Spleen (tissue), 7 donors: ENCODE measurements at regions not wholly inside any gene's neighbourhood (a gene's known extent, or its start where the extent isn't known, plus 50 kb on each side); places are given as distances from the start of the nearest gene placed in this dataset.

ENCODE experiments used
- POLR2AphosphoS5 ChIP-seq, 3 donors: sonication (generic); formaldehyde crosslinking; IDR thresholded peaks; one replicate each; pipeline ENCODE4 v1.5.1; 2017; ENCODE audit warnings: antibody characterized with exemption in 3 of 3
- TF ChIP-seq, protein P1 (sequence below), 11 experiments: fragments of 200-600 bp in 7 of 11; fragments of 450-650 bp in 4 of 11; sonication (generic) in 4 of 11; IDR thresholded peaks in 8 of 11; conservative IDR thresholded peaks in 3 of 11; 1 replicate in 7 of 11; 2 replicates in 4 of 11; pipeline versions ENCODE4 v1.4.0 to v1.8.0; 2016 to 2021; ENCODE audit warnings: antibody characterized with exemption in 11 of 11, inconsistent platforms in 4 of 11, mild to moderate bottlenecking in 1 of 11
- donor health status: DM: no; HTN: no; CAD: no; lungs with moderate emphysema.
- donor health status: DM: no; HTN: no; CAD: no.
- donor health status: DM: no; HTN: no; CAD: no.

DNA sequence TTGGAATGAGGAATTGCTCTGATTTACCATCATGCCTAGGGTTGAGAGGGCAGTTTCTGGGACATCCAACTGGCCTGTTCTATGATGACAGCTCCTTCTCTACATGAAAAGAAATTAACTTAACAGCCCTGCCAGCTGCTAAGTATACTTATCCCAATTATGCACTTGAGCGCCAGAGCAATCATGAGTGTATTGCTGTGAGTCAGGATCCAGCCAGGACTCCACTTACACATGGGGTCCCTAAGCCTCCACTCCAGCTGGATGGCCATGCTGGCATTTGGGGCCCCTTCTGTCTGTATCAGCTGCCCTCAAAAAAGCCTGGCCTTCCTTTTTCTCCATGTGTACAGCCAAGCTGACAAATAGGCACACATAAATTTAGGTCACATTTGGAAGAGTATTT is 481.9 kb downstream of the TMX3 start:
- TF ChIP-seq, protein P1, sequence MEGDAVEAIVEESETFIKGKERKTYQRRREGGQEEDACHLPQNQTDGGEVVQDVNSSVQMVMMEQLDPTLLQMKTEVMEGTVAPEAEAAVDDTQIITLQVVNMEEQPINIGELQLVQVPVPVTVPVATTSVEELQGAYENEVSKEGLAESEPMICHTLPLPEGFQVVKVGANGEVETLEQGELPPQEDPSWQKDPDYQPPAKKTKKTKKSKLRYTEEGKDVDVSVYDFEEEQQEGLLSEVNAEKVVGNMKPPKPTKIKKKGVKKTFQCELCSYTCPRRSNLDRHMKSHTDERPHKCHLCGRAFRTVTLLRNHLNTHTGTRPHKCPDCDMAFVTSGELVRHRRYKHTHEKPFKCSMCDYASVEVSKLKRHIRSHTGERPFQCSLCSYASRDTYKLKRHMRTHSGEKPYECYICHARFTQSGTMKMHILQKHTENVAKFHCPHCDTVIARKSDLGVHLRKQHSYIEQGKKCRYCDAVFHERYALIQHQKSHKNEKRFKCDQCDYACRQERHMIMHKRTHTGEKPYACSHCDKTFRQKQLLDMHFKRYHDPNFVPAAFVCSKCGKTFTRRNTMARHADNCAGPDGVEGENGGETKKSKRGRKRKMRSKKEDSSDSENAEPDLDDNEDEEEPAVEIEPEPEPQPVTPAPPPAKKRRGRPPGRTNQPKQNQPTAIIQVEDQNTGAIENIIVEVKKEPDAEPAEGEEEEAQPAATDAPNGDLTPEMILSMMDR (IDR thresholded peaks at IDR 0.05 in 8 of 11, conservative IDR thresholded peaks at IDR 0.05 in 3 of 11): no peak
- no peak for TF ChIP-seq POLR2AphosphoS5 (IDR thresholded peaks at IDR 0.05)
